ENCODE measurements at regions not wholly inside any gene's neighbourhood (a gene's known extent, or its start where the extent isn't known, plus 50 kb on each side); places are given as distances from the start of the nearest gene placed in this dataset.

- intact Hi-C loops (cut with DNase I; ENCODE audit: low total_unique reads): no loop called here
- no peak for TF ChIP-seq POLR2A (IDR thresholded peaks at IDR 0.05)
- no peak for TF ChIP-seq CTCF (IDR thresholded peaks at IDR 0.05)
- peak in 1 of 2 donors; percentile 54 for DNase-seq (ENCODE audit: low spot score in 2 of 2)
- no peak overlapping the region for H3K4me3 ChIP-seq (ENCODE audit: low read depth, poor library complexity, severe bottlenecking)
- WGBS, 2 donors: 92 to 94% methylated on average over 13 of the region's 13 CpGs
Observed at GRCh38 chr12:11946161-11946560, 124.6 kb upstream of the BCL2L14 start.

GRCh38 chr12:11947213-11947612 is 123.5 kb upstream of the BCL2L14 start:
- H3K4me3 ChIP-seq (ENCODE audit: low read depth, poor library complexity, severe bottlenecking): no peak overlapping the region
- intact Hi-C loops (cut with DNase I; ENCODE audit: low total_unique reads): no loop called here
- no peak for DNase-seq (ENCODE audit: low spot score in 2 of 2)
- 74% methylated on average over 6 of the region's 6 CpGs for WGBS, 2 donors
- no peak for TF ChIP-seq CTCF (IDR thresholded peaks at IDR 0.05)
- TF ChIP-seq POLR2A (IDR thresholded peaks at IDR 0.05): no peak

- 32 to 33% methylated on average over 9 of the region's 9 CpGs for WGBS, 2 donors
- TF ChIP-seq POLR2A (IDR thresholded peaks at IDR 0.05): no peak
- no peak for TF ChIP-seq CTCF (IDR thresholded peaks at IDR 0.05)
- no peak for DNase-seq (ENCODE audit: low spot score in 2 of 2)
- intact Hi-C loops (cut with DNase I; ENCODE audit: low total_unique reads): no loop called here
- H3K4me3 ChIP-seq (ENCODE audit: low read depth, poor library complexity, severe bottlenecking): no peak overlapping the region
Observed at GRCh38 chr12:11949738-11950411, 120.9 kb upstream of the BCL2L14 start.

- intact Hi-C loops (cut with DNase I; ENCODE audit: low total_unique reads): no loop called here
Observed at GRCh38 chr12:11951209-11951608, 119.5 kb upstream of the BCL2L14 start.

GRCh38 chr12:11953523-11953922 is 117.2 kb upstream of the BCL2L14 start:
- WGBS, 2 donors: 76 to 78% methylated on average over 7 of the region's 7 CpGs
- intact Hi-C loops (cut with DNase I; ENCODE audit: low total_unique reads): no loop called here

More at GRCh38 chr12:11951209-11951608, 119.5 kb upstream of the BCL2L14 start:
- H3K4me3 ChIP-seq (ENCODE audit: low read depth, poor library complexity, severe bottlenecking): no peak overlapping the region
- no peak for DNase-seq (ENCODE audit: low spot score in 2 of 2)
- no peak for TF ChIP-seq POLR2A (IDR thresholded peaks at IDR 0.05)
- TF ChIP-seq CTCF (IDR thresholded peaks at IDR 0.05): no peak
- 64 to 65% methylated on average over 5 of the region's 5 CpGs for WGBS, 2 donors

More at GRCh38 chr12:11953523-11953922, 117.2 kb upstream of the BCL2L14 start:
- H3K4me3 ChIP-seq (ENCODE audit: low read depth, poor library complexity, severe bottlenecking): no peak overlapping the region
- TF ChIP-seq CTCF (IDR thresholded peaks at IDR 0.05) (no peak), POLR2A (IDR thresholded peaks at IDR 0.05) (no peak)
- no peak for DNase-seq (ENCODE audit: low spot score in 2 of 2)

All from lower leg skin (tissue), 4 donors.